ENCODE measurements at regions not wholly inside any gene's neighbourhood (a gene's known extent, or its start where the extent isn't known, plus 50 kb on each side); places are given as distances from the start of the nearest gene placed in this dataset.
"Not testable (repeated sequence)": the region's sequence is repeated elsewhere in the genome, so short reads cannot be mapped to it uniquely, and the experiment has no call there.

DNA sequence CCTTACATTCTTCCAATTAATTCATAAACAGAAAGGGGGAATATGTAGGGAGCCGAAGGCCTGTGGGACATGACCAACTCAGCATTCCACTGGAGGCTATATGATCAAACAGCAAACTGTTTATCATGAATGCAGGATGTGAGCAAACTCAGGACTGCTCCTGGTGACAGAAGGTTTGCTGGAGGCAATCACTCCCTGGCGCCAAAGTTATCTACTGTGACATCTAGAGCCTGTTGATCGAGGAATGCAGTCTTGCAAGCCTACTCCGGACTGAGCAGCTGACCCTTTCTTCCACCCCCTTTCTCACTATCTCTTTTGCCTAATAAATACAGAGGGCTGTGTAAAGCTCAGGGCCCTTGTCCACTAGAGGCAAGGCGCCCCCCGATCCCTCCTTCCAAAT, 122.0 kb upstream of the ZCCHC13 start:
- not testable (repeated sequence) for H3K27ac ChIP-seq, H3K4me3 ChIP-seq

DNA sequence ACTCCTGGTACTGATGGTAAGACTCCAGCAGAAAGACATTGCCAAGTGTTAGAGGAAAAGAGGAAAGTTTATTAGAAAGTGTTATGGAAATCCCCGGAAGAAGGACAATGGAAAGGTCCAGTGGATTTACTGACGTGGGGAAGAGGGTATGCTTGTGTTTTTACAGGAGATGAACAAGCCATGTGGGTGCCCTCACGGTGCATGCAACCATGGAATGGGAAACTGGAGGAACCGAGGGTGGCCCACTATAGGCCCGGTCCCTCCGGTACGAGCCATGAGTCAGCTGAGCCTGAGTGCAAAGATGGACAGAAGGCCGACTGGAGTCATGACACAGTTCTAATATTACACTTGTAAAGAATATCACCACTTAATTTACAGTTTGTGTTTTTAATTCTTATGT, 123.3 kb upstream of the ZCCHC13 start:
- no peak overlapping the region for H3K4me3 ChIP-seq
- H3K27ac ChIP-seq: no peak overlapping the region

DNA sequence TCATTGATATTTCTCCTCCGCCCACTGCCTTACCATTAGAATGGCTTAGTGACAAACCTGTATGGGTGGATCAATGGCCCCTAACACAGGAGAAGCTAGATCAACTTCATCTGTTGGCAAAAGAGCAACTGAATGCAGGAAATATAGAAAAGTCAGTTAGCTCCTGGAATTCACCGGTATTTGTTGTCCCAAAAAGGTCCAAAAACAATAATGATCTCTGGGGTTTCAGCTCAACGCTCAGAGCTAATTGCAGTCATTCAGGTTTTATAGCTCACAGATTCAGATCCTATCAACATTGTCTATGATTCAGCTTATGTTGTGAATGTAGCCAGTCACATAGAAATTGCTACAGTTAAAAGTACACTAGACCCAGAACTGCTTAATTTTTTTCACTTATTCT, 124.0 kb upstream of the ZCCHC13 start:
- no peak overlapping the region for H3K4me3 ChIP-seq
- H3K27ac ChIP-seq: no peak overlapping the region

DNA sequence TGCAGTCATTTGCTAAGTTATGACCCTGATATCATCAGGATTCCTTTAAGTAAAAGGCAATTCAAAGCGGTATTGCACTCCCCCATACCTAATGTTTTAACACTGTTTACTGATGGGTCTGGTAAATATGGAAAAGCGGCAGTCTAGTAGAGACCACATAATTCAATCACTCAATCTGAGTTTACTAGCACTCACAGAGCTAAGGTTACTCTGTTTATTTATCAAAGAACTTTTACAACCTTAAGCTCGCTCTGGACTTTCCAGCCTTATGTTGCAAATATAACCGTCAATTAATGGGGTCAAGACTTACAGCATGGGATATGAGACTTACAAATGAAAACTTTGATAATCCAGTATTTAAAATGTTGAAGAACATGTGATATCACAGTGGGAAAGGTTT, 124.5 kb upstream of the ZCCHC13 start:
- Histone ChIP-seq H3K4me3 (no peak overlapping the region), H3K27ac (no peak overlapping the region)

DNA sequence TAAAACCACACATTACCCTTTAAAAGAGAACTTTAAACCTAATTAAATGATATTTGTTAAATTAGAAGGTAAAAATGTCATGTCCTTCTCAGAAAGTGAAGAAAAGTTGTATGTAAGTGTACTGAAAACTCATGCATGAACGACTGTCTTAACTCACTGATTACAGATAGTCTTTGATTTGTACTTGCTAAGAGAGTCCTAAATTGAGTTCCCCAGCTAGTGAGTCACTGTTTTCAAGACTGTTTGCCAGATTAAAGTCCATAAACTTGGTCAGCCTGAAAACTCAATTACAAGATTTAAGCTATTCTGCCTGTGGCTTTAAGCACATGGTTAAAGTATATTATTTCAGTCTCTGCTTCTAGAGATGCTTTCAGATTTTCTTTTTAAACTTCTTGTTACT, 124.9 kb upstream of the ZCCHC13 start:
- no peak overlapping the region for H3K27ac ChIP-seq

DNA sequence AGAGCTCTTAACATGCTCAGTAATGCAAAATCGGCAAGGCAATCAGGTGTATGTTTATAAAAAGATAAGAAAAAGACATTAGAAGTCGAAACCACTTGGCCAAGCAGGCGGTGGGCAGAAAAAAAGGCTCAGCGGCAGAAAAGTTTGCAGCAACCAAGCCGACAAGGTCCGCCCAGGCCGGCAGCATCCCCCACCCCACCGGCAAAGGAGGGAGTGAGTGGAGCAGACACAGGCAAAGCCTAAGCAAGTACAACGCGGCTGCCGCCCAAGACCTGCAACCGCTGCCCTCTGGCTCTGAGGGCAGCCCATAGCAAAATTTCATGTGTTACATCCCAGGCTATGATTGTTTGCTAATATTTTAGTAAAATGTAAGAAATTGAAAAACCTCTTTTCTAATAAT, 125.4 kb upstream of the ZCCHC13 start:
- no peak overlapping the region for H3K4me3 ChIP-seq
- H3K27ac ChIP-seq: no peak overlapping the region

More for the DNA sequence above, 124.9 kb upstream of the ZCCHC13 start:
- no peak overlapping the region for H3K4me3 ChIP-seq

DNA sequence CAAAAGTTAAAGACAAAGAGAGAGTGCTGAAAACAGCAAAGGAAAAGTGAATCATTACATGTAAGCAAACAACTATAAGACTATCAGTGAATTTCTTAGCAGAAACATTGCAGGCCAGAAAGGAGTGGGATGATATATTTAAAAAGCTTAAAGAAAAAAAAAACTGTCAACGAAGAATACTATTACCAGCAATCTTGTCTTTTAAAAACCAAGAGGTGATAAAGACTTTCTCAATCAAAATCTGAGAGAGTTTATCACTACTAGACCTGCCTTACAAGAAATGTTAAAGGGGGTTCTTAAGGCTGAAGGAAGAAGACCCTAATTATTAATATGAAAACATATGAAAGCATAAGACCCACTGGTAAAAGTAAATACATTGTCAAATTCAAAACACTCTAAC, 132.5 kb upstream of the ZCCHC13 start:
- Histone ChIP-seq H3K4me3 (no peak overlapping the region), H3K27ac (no peak overlapping the region)

DNA sequence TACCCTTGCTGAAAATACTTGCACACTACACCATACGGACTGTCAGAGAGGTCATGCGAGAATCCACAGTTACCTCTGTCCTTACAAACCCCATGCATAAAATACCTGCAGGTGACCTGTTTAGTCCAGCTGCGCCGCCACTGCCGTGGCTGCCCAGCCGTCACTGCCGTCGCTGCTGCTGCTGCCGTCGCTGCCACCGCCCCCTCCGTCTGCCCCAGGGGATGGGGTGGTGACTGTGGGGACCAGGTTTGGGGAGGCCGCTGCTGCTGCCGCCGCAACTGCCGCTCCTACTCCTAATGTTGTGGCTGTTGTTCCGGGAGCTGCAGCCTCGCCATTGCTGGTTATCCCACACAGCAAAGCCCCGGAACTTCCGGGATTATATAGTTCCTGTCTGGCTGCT, 141.8 kb upstream of the ZCCHC13 start:
- H3K4me3 ChIP-seq: no peak overlapping the region
- no peak overlapping the region for H3K27ac ChIP-seq

DNA sequence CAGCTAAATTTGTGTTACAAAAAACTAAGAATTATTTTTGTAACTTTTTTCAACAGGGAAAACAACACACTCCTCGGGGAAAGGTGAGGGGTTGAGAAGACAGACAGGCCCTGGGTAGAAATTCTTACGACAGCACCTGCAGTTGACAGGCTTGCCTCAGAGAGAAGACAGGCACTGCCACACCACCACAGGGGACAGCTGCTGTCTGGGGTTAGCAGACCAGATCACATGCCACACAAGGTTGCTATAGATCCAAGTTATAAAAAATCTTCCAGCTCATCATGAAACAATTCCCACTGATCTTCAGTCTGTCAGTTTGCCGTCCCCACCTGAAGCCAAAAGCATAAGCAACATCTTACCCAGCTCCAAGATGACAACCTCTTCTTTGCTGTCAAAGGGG, 143.2 kb upstream of the ZCCHC13 start:
- Histone ChIP-seq H3K4me3 (no peak overlapping the region), H3K27ac (no peak overlapping the region)

DNA sequence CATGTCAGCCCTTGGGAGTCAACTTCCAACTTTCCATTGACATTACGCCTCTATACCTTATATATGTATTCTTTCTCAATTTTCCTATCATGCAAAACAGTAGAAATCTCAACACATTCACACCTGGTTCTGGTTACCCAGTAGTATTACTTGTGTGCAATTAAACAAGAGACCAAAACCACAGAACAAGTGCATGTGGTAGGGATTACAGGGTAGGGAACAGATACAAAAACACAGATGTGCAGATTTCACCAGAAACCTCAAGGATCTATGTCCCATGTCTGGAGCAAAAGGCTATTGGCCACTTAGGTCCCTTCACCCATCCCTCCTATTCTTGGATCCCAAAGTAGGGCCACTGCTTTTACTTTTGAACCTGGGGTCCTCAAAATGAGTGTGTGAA, 143.6 kb upstream of the ZCCHC13 start:
- no peak overlapping the region for H3K27ac ChIP-seq

DNA sequence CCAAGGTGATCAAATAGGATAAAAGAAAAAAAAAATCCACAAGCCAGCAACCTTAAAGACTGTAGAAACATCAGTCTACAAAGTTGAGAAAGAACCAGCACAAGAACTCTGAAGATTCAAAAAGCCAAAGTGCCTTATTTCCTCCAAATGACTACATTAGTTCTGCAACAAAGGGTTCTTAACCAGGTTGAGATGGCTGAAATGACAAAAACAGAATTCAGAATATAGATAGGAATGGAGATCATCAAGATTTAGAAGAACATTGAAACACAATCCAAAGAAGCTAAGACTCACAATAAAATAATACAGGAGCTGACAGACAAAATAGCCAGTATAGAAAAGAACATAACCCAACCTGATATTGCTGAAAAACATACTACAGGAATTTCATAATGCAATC, 156.5 kb upstream of the ZCCHC13 start:
- no peak overlapping the region for H3K4me3 ChIP-seq
- no peak overlapping the region for H3K27ac ChIP-seq

More for the DNA sequence above, 143.6 kb upstream of the ZCCHC13 start:
- no peak overlapping the region for H3K4me3 ChIP-seq

DNA sequence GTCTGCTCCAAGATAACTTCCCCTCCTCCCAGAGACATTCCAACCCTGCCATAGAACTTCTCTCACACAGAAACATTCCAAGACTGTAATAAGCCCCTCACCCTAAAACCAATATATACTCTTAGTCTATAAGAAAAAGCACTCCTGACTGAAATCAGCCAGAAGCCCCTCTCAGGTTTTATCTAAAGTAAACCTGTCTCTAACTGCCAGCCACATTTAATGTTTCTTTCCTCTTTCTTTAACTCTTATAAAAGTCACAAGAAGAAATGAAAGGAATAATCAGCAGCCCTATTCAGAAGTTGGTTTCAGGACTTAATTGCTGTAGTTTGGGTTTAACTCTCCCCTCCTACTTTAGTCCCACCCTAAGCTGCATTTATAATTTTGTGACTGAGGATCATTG, 165.0 kb upstream of the ZCCHC13 start:
- no peak overlapping the region for H3K27ac ChIP-seq

DNA sequence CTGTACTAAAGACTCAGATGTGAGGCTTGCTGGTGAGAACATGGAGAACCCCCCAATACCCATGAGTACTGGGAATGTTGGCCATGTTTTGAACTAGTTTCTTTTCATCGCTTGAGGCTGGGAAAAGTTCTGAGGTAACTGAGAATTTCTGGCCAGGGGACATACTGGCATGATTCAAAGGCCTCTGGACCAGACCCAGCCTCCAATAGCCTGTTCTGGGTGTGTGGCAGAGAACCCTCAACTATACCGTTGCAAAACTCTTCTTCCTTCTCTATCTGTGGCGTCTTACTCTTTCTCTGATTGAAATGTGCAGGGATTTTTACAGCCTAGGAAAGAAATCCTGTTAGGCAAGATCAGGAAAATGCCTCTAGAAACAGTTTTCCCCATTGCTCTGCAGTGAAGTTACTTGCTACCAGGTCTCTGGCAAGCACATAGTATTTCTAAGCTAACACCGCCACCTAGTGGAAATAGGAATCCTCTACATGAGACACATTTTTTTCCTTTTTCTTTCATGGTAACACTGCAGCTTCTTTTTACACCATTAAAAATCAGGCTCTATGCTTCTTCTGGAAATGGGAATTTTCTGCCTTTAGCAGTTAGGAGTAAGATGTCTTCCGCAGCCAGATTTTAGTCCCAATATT, 170.7 kb upstream of the ZCCHC13 start:
- H3K27ac ChIP-seq: no peak overlapping the region
- H3K4me3 ChIP-seq: no peak overlapping the region

More for the DNA sequence above, 165.0 kb upstream of the ZCCHC13 start:
- H3K4me3 ChIP-seq: no peak overlapping the region

DNA sequence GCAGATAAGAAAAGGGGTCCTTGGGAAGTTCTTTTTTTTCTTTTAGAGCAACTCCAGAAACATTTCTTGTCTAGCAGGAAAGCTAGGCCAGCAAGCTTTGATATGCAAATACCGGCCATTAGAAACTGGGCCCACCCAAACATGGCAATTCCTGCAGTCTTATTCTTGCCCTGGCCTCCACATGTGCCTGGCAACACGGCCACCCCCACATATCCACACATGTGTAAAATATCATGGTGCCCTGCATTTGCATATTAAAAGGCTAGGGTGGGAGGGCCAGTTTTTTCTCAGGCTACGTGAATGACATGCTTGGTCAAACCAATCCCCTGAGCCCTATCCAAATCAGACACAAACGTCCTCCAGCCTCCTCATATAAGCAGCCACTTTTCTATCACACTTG, 171.7 kb upstream of the ZCCHC13 start:
- H3K4me3 ChIP-seq: no peak overlapping the region

DNA sequence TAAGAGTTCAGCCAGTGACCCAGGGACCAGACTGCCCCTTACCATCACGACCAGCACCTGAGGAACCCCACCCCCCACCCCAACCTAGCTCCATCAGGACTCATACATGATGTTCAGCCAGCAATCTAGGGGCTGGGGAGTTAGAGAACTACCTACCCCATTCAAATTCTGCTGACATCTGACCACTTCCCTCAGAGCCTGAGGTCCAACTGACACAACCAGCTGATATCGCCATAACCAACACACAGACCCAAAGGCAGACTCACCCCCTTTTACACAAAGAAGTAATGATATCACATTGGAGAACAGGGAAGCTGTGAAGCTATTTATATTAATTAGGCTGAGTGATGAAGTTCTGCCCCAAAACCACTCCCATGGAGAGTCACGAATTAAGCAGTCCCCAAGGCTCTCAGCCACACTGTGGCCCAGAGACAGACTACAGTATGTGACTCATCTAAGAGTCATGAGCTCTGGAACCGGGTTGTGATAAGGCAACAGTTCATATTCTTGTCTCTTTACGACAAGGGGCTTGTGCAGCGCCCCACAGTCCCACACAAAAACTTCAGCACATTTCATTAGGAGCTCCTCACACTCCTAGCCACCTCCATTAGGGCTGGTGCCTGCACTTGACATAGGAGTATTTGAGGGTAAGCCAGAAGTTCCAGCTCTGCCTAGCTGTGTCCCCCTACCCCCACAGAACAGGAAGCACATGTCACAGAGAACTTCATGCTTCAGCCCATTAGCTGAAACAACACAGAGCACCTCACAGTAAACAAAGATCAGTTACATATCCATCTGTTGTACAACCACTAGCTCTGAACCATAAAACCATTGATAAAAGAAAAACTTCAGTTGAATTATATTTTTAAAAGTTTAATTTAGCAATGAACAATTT, 184.7 kb upstream of the ZCCHC13 start:
- Histone ChIP-seq H3K4me3 (no peak overlapping the region), H3K27ac (no peak overlapping the region)

More for the DNA sequence above, 171.7 kb upstream of the ZCCHC13 start:
- no peak overlapping the region for H3K27ac ChIP-seq

DNA sequence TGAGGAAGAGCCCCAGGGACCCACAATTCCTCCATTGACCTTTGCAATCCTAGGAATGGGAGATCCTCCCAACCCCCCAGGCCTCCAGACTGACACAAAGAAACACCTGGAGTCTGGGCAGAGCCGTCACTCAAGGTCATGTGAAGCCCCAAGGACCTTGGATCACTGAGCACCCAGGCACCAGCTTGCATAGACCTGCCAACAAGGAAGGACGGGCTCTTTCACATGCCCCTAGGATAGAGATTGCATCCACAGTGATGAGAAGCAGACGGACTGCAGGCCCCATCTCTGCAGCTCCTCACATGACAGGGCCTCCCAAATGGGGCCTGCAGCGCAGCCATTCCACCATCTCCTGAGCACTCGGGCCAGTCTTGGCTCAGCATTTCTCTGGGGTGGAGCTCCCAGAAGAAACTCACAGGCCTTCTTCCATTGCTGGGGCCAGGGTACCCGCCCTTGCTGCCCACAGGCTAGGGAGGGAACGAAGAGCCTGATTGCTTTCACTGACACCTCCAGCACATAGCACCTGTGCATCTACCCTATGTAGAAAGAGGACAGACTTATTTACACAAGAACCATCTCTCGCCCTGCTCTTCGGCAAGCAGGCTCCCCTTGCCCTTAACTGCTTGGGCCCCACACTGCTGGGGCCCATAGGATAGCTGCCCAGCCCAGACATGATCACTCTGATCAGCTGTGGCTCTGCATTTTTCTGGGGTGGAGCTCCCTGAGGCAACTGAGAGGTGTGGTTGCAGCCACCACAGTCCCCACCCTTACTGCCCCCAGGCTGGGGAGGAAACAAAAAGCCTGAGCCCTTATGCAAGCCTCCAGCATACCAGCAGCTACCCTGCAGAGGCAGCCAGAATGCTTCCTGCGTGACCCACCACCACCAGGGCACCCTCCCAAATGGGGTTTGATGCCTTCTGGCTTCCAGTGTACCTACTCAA, 185.7 kb upstream of the ZCCHC13 start:
- Histone ChIP-seq H3K4me3 (no peak overlapping the region), H3K27ac (no peak overlapping the region)

DNA sequence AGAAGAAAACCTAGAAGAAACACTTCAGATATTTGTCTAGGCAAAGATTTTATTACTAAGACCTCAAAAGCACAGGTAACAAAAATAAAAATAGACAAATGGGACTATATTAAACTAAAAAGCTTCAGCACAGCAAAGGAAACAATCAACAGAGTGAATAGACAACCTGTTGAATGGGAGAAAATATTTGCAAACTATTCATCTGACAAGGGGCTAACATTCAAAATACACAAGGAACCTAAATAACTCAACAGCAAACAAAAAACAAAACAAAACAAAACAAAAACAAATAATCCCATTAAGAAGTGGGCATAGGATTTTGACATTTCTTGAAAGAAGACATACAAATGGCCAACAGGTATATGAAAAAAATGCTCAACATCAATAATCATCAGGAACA, 192.7 kb upstream of the ZCCHC13 start:
- Histone ChIP-seq H3K27ac (no peak overlapping the region), H3K4me3 (no peak overlapping the region)

DNA sequence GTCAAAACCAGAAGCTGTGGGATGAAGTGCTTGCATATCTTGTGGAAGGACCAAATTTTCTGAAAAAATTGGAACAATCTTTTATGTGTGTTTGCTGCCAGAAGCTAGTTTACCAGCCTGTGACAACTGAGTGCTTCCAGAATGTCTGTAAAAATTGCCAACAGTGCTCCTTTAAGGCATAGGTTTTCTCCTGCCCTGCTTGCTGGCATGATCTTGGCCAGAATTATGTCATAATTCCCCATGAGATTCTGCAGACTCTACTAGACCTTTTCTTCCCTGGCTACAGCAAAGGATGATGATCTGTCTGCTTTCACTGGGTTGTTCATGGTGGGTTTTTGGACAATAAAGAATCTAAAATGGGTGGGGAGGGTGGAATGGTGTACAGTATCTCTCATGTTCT, 196.3 kb upstream of the ZCCHC13 start:
- no peak overlapping the region for H3K4me3 ChIP-seq
- H3K27ac ChIP-seq: no peak overlapping the region

DNA sequence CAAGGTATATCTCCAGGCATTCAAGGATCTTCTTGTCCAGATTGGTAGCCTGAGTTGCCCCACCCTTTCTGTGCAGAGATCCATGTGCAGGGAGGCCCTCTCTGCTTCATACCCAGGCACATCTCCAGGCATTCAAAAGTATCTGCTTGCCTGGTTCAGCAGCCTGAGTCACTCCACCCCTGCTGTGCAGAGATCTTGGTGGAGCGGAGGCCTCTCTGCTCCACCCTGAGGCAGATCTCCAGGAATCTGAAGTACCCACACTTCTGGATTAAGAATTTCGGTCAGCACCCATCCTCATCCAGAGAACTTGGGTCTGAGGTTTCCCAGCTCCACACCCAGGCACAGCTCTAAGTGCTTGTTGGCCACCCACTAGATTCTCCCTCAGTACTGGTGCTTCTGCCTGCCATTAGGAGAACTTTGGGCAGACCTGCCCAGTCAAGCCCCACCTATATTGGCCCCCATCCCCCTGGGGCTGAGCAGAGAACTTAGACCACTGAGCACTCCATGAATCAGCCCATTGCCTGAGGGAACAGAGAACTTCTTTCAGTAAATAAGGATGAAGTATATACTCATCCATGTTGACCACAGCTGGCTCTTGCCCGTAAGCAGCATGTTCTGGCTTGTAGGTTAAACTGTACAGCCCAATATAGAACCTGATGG, 199.5 kb upstream of the ZCCHC13 start:
- Histone ChIP-seq H3K4me3 (no peak overlapping the region), H3K27ac (no peak overlapping the region)

DNA sequence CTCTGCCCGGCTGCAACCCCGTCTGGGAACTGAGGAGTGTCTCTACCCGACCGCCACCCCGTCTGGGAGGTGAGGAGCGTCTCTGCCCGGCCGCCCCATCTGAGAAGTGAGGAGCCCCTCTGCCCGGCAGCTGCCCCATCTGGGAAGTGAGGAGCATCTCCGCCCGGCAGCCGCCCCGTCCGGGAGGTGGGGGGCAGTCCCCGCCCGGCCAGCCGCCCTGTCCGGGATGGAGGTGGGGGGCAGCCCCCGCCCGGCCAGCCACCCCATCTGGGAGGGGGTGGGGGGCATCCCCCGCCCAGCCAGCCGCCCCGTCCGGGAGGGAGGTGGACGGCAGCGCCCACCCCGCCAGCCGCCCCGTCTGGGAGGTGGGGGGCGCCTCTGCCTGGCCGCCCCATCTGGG, 205.6 kb upstream of the ZCCHC13 start:
- H3K27ac ChIP-seq, H3K4me3 ChIP-seq: not testable (repeated sequence)

Measured in skin epidermis (tissue), 12 donors.